Neutrophil (primary cell): ENCODE measurements at regions not wholly inside any gene's neighbourhood (a gene's known extent, or its start where the extent isn't known, plus 50 kb on each side); places are given as distances from the start of the nearest gene placed in this dataset.

ENCODE experiments used
- H3K27ac ChIP-seq: fragments of 200-600 bp; sonication (generic); 2 replicates; pipeline ENCODE4 v1.5.1; 2016; ENCODE audit warnings: mild to moderate bottlenecking, moderate library complexity
- H3K27me3 ChIP-seq: fragments of 200-600 bp; sonication (generic); 2 replicates; pipeline ENCODE4 v1.6.0; 2016; ENCODE audit warnings: mild to moderate bottlenecking
- H3K36me3 ChIP-seq: fragments of 200-600 bp; sonication (generic); 2 replicates; pipeline ENCODE4 v1.5.1; 2017
- H3K4me1 ChIP-seq, 2 experiments: fragments of 200-600 bp in 1 of 2; sonication (generic) in 1 of 2; 1 replicate in 1 of 2; 2 replicates in 1 of 2; pipeline versions ENCODE4 v1.5.1 to v1.6.1; 2013 to 2016; ENCODE audit warnings: low read depth in 1 of 2, low read length in 1 of 2, mild to moderate bottlenecking in 1 of 2, moderate library complexity in 1 of 2; ENCODE audit not compliant: control insufficient read depth in 1 of 2, insufficient read depth in 1 of 2
- H3K4me3 ChIP-seq, 2 experiments: fragments of 200-600 bp in 1 of 2; sonication (generic) in 1 of 2; 1 replicate in 1 of 2; 2 replicates in 1 of 2; pipeline ENCODE4 v1.5.1; 2013 to 2016; ENCODE audit warnings: low read depth in 1 of 2, low read length in 1 of 2, mild to moderate bottlenecking in 1 of 2, moderate library complexity in 1 of 2
- H3K9me3 ChIP-seq: fragments of 200-600 bp; sonication (generic); 2 replicates; pipeline ENCODE4 v1.5.1; 2016
- CTCF ChIP-seq: fragments of 200-600 bp; sonication (generic); IDR thresholded peaks from 2 replicates; pipeline ENCODE4 v1.5.1; 2016; ENCODE audit warnings: antibody characterized with exemption

DNA sequence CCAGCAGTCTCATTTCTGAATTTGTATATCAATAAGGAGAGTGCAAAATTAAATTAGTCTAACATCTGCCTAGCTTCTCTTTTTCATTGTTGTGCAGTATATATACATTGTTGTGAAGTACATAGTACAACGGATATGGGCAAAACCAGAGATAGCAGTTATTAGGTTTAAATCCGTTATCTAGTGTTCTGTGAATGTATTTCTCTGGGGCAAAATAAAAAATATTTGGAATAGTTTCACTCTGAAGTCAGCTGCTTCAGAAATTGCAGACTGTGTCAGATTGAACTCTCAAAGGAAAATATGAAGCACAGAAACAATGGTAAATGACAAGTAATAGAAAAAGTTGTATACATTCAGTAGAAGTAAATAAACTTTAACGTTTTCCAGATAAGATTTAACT is 836.5 kb upstream of the CXADR start:
- H3K9me3 ChIP-seq = no peaks in the 10 kb centered on the region
- no peak for TF ChIP-seq CTCF
- no peak overlapping the region for H3K4me3 ChIP-seq
- no peaks in the 10 kb centered on the region for H3K27me3 ChIP-seq
- H3K36me3 ChIP-seq = no peaks in the 10 kb centered on the region
- H3K4me1 ChIP-seq = no peaks in the 10 kb centered on the region
- no peak overlapping the region for H3K27ac ChIP-seq

GRCh38 chr21:16678429-16679160 is 834.2 kb upstream of the CXADR start:
- Histone ChIP-seq H3K4me1 (no peaks in the 10 kb centered on the region), H3K36me3 (no peaks in the 10 kb centered on the region), H3K9me3 (no peaks in the 10 kb centered on the region), H3K27ac (no peak overlapping the region), H3K27me3 (no peaks in the 10 kb centered on the region), H3K4me3 (no peak overlapping the region)
- TF ChIP-seq CTCF = no peak

DNA sequence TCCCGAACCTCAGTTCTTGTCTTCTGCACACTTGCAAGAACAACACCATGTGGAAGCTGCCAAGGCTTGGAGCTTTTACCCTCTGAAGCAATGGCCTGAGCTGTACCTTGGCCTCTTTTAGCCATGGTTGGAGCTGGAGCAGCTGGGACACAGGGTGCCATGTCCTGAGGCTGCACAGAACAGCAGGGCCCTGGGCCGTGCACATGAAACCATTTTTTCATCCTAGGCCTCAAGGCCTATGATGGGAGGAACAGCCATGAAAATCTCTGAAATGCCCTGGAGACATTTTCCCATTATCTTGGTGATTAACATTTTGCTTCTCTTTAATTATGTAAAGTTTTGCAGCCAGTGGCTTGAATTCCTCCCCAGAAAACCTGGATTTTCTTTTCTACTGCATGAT is 817.8 kb upstream of the CXADR start:
- Histone ChIP-seq H3K9me3 (peaks cover 6% of the 10 kb centered on the region), H3K36me3 (no peaks in the 10 kb centered on the region), H3K27ac (no peak overlapping the region), H3K4me1 (no peaks in the 10 kb centered on the region), H3K27me3 (no peaks in the 10 kb centered on the region), H3K4me3 (no peak overlapping the region)
- TF ChIP-seq CTCF = no peak

GRCh38 chr21:16707274-16707673 is 805.6 kb upstream of the CXADR start:
- H3K4me3 ChIP-seq = no peak overlapping the region
- no peak for TF ChIP-seq CTCF
- H3K27ac ChIP-seq = no peak overlapping the region
- no peaks in the 10 kb centered on the region for H3K36me3 ChIP-seq
- H3K9me3 ChIP-seq = peaks cover 4% of the 10 kb centered on the region
- H3K4me1 ChIP-seq = no peaks in the 10 kb centered on the region
- H3K27me3 ChIP-seq = no peaks in the 10 kb centered on the region

DNA sequence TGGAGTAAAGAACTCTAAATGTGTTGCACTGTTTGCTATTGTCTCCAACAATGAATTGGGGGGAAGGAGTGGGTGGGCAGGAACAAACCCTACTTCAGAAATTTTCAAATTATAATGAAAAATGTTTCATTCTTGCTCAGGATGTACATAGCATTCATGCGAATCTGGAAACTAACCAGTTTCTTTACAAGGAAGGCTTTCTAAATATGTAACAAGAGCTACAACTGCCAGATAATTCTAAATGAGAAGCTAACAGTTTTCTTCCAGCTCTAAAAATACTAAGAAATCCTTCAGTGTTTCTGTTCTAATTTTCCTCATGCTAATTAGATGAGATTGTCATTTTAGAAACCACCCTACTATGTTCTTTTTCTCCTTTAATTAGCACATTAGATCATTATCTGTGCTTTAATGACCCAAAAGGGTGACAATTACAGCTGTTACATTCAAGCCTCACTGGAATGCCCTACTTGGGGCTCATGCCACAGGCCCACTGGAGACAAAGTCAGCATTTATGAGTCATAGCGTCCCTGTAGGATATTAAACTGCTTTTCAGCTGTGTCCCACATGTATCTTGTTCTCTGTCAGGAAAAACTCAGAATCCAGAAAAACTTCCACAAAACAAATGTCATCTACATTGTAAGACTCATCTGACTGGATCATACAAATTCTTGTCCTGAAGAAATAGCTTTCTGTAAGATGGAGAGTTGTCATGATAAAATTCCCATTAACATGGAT is 804.6 kb upstream of the CXADR start:
- TF ChIP-seq CTCF = no peak
- Histone ChIP-seq H3K4me1 (no peaks in the 10 kb centered on the region), H3K27me3 (no peaks in the 10 kb centered on the region), H3K9me3 (peaks cover 4% of the 10 kb centered on the region), H3K36me3 (no peaks in the 10 kb centered on the region), H3K27ac (no peak overlapping the region), H3K4me3 (no peak overlapping the region)
